ENCODE measurements at regions not wholly inside any gene's neighbourhood (a gene's known extent, or its start where the extent isn't known, plus 50 kb on each side); places are given as distances from the start of the nearest gene placed in this dataset.

DNA sequence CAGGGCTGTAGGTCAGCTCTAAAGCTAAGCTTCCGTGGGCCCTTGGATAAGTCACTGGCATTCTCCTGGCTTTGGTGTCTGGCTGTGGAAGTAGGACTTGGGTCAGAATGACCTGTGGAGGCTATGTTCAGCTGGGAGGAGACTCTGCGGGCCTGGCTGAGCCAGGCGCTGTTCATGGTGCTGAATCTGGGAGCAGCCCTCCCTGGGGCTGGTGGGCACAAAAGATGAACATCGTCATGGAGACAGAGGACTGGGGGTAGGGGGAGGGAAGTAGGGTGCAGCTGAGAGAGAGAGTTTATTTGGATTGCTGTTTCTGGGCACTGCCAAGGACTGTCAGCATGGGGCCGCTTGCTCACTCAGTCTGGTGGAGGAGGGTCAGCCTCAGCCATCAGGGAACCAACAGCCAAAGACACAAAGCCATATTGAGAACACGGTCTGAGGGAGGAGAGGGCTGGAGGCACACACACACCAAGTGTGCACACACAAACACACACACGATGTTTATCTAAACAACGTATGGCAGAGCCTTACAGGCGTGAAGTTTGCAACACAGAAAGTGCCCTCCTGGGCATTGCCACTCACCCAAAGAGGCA is 120.7 kb upstream of the LINGO1 start:
- ChIA-PET POLR2A (no interaction called here), CTCF (no interaction called here)
- no peak for TF ChIP-seq ARNT (IDR thresholded peaks at IDR 0.05)
- peak; percentile 71 for DNase-seq (ENCODE audit: extremely low spot score)

DNA sequence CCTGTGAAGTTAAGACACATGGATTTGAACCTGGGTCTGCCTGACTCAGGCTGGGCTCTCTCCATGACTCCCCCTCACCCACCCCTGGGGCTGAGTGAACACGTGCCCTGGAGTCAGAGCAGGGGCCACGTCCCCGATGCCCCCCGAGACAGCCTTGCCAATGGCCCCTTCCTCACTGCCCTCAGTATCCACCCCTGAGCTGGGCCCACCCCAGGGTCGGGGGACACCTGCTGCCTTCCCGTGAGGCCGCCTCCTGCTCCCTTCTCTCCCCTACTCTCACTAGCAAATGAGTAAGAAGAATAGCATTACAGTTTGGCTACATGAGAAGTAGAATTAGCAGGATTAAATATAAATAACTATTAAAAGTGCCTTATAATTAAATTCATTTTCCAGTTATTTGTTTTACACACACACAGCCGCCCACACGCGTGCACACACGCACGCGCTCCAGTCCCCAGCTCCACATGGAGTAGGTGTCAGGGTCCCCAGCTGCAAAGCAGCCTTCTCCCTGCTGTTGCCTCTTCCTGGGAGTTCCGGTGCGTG is 117.4 kb upstream of the LINGO1 start:
- CTCF ChIA-PET, result no interaction called here
- DNase-seq (ENCODE audit: extremely low spot score), result no peak
- TF ChIP-seq FOXM1 (IDR thresholded peaks at IDR 0.05; ENCODE audit: borderline replicate concordance) (no peak), LEF1 (IDR thresholded peaks at IDR 0.05; ENCODE audit: borderline replicate concordance) (no peak), TARDBP (IDR thresholded peaks at IDR 0.05) (no peak), HDGF (IDR thresholded peaks at IDR 0.05; ENCODE audit: borderline replicate concordance) (no peak), ELF4 (IDR thresholded peaks at IDR 0.05) (no peak), CTBP1 (IDR thresholded peaks at IDR 0.05; ENCODE audit: borderline replicate concordance) (no peak), L3MBTL2 (conservative IDR thresholded peaks at IDR 0.05) (no peak), FOXA1 (IDR thresholded peaks at IDR 0.05) (no peak), FOXK2 (IDR thresholded peaks at IDR 0.05) (no peak), ZNF384 (IDR thresholded peaks at IDR 0.05) (no peak), NFRKB (IDR thresholded peaks at IDR 0.05) (no peak), SUZ12 (IDR thresholded peaks at IDR 0.05) (no peak), SP1 (IDR thresholded peaks at IDR 0.05) (no peak), BHLHE40 (IDR thresholded peaks at IDR 0.05; ENCODE audit: borderline replicate concordance) (no peak), ARNT (IDR thresholded peaks at IDR 0.05) (no peak)
- TF ChIP-seq, protein P1, sequence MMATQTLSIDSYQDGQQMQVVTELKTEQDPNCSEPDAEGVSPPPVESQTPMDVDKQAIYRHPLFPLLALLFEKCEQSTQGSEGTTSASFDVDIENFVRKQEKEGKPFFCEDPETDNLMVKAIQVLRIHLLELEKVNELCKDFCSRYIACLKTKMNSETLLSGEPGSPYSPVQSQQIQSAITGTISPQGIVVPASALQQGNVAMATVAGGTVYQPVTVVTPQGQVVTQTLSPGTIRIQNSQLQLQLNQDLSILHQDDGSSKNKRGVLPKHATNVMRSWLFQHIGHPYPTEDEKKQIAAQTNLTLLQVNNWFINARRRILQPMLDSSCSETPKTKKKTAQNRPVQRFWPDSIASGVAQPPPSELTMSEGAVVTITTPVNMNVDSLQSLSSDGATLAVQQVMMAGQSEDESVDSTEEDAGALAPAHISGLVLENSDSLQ (IDR thresholded peaks at IDR 0.05), result no peak
- POLR2A ChIA-PET, result no interaction called here

DNA sequence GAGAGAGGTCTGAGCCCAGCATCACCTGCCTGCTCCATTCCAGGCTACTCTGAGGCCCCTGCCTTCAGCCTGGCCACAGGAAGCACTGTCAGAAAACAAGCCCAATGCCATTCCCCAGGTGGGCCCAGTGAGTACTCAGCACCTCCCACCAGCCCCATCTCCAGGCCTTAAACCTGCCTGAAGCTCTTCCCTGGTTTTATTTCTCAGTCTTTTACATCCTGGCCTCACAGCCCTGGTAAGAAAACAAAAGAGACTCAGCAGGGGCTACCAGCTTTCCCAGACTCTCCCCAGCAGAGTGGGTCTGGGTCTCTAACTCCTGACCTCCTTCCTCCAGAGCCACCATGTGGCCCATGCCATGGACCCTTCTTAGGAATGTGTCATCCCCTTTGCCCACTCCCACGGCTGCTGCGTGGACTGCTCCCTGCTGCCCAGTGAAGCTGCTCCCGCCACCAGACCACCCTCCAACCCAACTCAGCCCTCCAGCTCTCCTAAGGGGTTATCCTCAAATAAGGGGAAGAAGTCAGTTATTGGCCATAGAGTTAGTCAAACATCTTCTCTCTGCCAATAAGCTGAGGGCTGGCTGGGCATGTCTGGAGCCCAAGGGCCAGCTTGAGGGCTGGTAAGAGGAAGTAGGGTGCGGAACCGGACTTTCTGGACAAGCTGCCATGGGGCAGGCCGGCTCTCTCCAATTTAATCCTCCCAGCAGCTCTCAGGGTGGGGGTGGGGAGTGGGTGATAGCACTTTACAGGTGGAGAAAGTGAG is 116.7 kb upstream of the LINGO1 start:
- ChIA-PET POLR2A (no interaction called here), CTCF (no interaction called here)
- TF ChIP-seq ZNF384 (IDR thresholded peaks at IDR 0.05) (no peak), TARDBP (IDR thresholded peaks at IDR 0.05) (no peak), L3MBTL2 (conservative IDR thresholded peaks at IDR 0.05) (no peak), FOXM1 (IDR thresholded peaks at IDR 0.05; ENCODE audit: borderline replicate concordance) (no peak), CTBP1 (IDR thresholded peaks at IDR 0.05; ENCODE audit: borderline replicate concordance) (no peak), FOXA1 (IDR thresholded peaks at IDR 0.05) (no peak), NFRKB (IDR thresholded peaks at IDR 0.05) (no peak), BHLHE40 (IDR thresholded peaks at IDR 0.05; ENCODE audit: borderline replicate concordance) (no peak), FOXK2 (IDR thresholded peaks at IDR 0.05) (no peak), LEF1 (IDR thresholded peaks at IDR 0.05; ENCODE audit: borderline replicate concordance) (no peak), SUZ12 (IDR thresholded peaks at IDR 0.05) (no peak), HDGF (IDR thresholded peaks at IDR 0.05; ENCODE audit: borderline replicate concordance) (no peak), ARNT (IDR thresholded peaks at IDR 0.05) (no peak), SP1 (IDR thresholded peaks at IDR 0.05) (no peak), ELF4 (IDR thresholded peaks at IDR 0.05) (no peak)
- TF ChIP-seq, protein P1 (IDR thresholded peaks at IDR 0.05), result no peak
- DNase-seq (ENCODE audit: extremely low spot score), result no peak

DNA sequence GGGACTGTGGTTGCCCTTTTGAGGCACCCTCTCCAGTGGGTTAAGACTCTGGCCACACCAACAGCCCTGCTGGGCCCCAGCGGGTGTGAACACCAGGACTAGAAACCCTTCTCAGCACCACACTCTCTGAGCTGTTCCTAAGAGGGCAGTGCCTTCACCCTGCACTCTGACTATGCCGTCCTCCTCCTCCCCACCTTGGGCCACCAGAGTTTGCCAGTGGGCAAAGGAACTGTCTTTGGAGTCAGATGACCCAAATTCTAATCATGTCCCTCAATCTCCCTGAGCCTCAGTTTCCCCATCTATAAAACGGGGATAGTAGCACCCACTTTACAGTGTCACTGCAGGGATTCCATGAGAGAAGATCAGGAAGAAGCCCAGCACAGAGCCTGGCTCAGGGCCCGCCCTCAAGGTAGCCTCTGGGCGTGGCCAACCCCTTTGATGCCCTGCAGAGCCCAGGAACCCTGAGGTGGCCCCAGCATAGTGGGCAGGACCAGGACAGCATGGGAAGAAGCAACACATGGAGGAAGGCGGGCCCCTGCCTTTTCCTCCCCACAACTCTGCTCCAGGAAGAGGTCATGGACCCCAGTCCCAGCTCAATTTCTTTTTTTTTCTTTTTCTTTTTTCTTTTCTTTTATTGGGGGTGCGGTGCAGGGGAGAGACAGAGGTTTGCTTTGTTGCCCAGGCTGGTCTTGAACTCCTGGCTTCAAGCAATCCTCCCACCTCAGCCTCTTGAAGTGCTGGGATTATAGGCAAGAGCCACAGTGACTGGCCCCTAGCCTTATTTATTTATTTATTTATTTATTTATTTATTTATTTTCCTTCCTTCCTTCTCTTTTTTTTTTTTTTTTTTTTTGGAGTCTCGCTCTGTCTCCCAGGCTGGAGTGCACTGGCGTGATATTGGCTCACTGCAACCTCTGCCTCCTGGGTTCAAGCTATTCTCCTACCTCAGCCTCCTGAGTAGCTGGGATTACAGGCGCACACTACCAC is 115.7 kb upstream of the LINGO1 start:
- TF ChIP-seq, protein P1 (IDR thresholded peaks at IDR 0.05), result no peak
- ChIA-PET CTCF (no interaction called here), POLR2A (no interaction called here)
- DNase-seq (ENCODE audit: extremely low spot score), result no peak

DNA sequence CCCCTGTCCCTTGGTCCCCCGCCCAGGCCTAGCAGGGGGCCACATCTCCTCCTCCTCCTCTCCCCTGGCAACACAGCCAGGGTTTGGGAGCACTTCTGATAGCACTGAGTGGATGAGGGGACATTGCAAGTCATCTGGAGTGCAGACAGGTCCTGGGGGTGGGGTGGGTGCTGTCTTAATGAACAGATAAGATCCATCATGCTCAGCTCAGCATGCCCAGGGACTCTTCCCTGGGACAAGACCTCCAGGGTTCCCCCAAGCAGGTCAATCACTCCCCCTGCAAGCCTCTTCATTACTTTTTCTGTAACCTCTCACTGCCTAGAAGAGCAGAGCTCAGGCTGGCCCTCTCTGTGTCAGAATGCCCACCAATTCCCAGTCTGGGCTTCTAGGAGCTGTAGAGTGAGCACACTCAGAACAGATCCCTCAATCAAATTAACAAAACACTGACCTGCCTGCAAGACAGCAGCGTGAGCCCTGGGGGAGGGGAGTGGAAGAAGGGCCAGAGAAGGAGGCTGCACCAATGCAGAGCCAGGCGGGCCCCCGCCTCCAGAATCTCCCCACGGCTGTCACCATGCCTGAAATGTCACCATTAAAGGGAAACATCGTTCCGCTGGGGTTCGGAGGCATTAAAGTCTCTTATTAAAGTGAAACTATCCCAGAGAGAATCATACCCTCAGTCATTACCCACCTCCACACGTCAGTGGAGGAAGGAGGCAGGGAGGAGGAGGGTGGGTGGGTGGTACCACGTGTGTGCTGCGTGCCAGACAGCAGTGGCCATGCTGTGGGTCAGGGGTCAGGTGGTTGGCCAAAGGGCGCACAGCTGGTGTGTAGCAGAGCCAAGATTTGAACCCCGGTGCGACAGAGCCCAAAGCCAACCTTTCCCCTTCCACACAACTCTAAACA is 114.7 kb upstream of the LINGO1 start:
- ChIA-PET CTCF (no interaction called here), POLR2A (no interaction called here)
- DNase-seq (ENCODE audit: extremely low spot score), result no peak
- TF ChIP-seq LEF1 (IDR thresholded peaks at IDR 0.05; ENCODE audit: borderline replicate concordance), result no peak
- no peak for TF ChIP-seq HDGF (IDR thresholded peaks at IDR 0.05; ENCODE audit: borderline replicate concordance)
- no peak for TF ChIP-seq ELF4 (IDR thresholded peaks at IDR 0.05)
- TF ChIP-seq ARNT (IDR thresholded peaks at IDR 0.05), result no peak
- TF ChIP-seq FOXM1 (IDR thresholded peaks at IDR 0.05; ENCODE audit: borderline replicate concordance), result no peak
- TF ChIP-seq ZNF384 (IDR thresholded peaks at IDR 0.05), result no peak
- TF ChIP-seq NFRKB (IDR thresholded peaks at IDR 0.05), result no peak
- TF ChIP-seq, protein P1 (IDR thresholded peaks at IDR 0.05), result no peak
- TF ChIP-seq TARDBP (IDR thresholded peaks at IDR 0.05), result no peak
- TF ChIP-seq L3MBTL2 (conservative IDR thresholded peaks at IDR 0.05), result no peak
- no peak for TF ChIP-seq BHLHE40 (IDR thresholded peaks at IDR 0.05; ENCODE audit: borderline replicate concordance)
- TF ChIP-seq FOXA1 (IDR thresholded peaks at IDR 0.05), result no peak
- no peak for TF ChIP-seq CTBP1 (IDR thresholded peaks at IDR 0.05; ENCODE audit: borderline replicate concordance)
- no peak for TF ChIP-seq SUZ12 (IDR thresholded peaks at IDR 0.05)

Data from HEK293T (cell line).